Right lobe of liver (tissue), 6 donors: ENCODE measurements at regions not wholly inside any gene's neighbourhood (a gene's known extent, or its start where the extent isn't known, plus 50 kb on each side); places are given as distances from the start of the nearest gene placed in this dataset.

ENCODE experiments used
- ATAC-seq, 4 donors: fragments of 200-7000 bp; cut with Tn5 transposase; one replicate each; pipeline ENCODE4 v1.9.1; 2020; ENCODE audit warnings: mild to moderate bottlenecking in 4 of 4, moderate library complexity in 4 of 4
- DNase-seq, 3 donors: peaks; one replicate each; pipeline ENCODE4 v3.0.0-alpha.2; 2020
- H3K27ac ChIP-seq, 3 donors: fragments of 200-600 bp; one replicate each; pipeline ENCODE4 v1.8.0; 2022
- H3K27me3 ChIP-seq, 2 donors: fragments of 200-600 bp; one replicate each; pipeline ENCODE4 v1.8.0; 2022
- H3K36me3 ChIP-seq, 4 donors: fragments of 200-600 bp; sonication (generic) in 1 of 4; one replicate each; pipeline versions ENCODE4 v1.5.1 to v1.8.0; 2017 to 2022; ENCODE audit warnings: control low read depth in 1 of 4
- H3K4me1 ChIP-seq, 4 donors: fragments of 200-600 bp; sonication (generic) in 1 of 4; one replicate each; pipeline versions ENCODE4 v1.5.1 to v1.8.0; 2017 to 2022; ENCODE audit warnings: control low read depth in 1 of 4
- H3K4me3 ChIP-seq, 3 donors: fragments of 200-600 bp; one replicate each; pipeline ENCODE4 v1.8.0; 2022
- H3K9me3 ChIP-seq, 4 donors: fragments of 200-600 bp; sonication (generic) in 1 of 4; one replicate each; pipeline versions ENCODE4 v1.5.1 to v1.8.0; 2017 to 2022; ENCODE audit warnings: control low read depth in 1 of 4
- CTCF ChIP-seq, 4 donors: fragments of 200-600 bp in 3 of 4; fragments of 450-650 bp in 1 of 4; IDR thresholded peaks; one replicate each; pipeline versions ENCODE4 v1.5.1 to v1.8.0; 2016 to 2022; ENCODE audit warnings: antibody characterized with exemption in 4 of 4, mild to moderate bottlenecking in 2 of 4
- POLR2A ChIP-seq: fragments of 450-650 bp; IDR thresholded peaks from one replicate; pipeline ENCODE4 v1.6.1; 2017; ENCODE audit warnings: antibody characterized with exemption, mild to moderate bottlenecking
- WGBS: methylation state at CpG from one replicate; pipeline ENCODE4 v1.1.6; 2018; ENCODE audit warnings: low coverage, low lambda C conversion rate; ENCODE audit not compliant: insufficient coverage; ENCODE audit errors: missing lambda C conversion rate; 5-methylcytosine and 5-hydroxymethylcytosine counted together
- intact Hi-C, 2 donors: fragments of 100-400 bp; cut with DNase I; formaldehyde crosslinking; loops; one replicate each; pipeline versions ENCODE4 v1.11.2 to v1.14.1; 2022
- donor health status: DM: no; HTN: yes; CAD: no.
- donor health status: DM: no; HTN: no; CAD: no.
- donor health status: DM: no; HTN: no; CAD: no.
- donor health status: DM: no; HTN: yes; CAD: no.
- donor health status: DM: no; HTN: yes; CAD: no.

GRCh38 chrX:40278340-40279090, 180.8 kb upstream of the BCOR start:
- intact Hi-C loops = no loop called here
- H3K27ac ChIP-seq = no peak overlapping the region
- ATAC-seq = no peak

DNA sequence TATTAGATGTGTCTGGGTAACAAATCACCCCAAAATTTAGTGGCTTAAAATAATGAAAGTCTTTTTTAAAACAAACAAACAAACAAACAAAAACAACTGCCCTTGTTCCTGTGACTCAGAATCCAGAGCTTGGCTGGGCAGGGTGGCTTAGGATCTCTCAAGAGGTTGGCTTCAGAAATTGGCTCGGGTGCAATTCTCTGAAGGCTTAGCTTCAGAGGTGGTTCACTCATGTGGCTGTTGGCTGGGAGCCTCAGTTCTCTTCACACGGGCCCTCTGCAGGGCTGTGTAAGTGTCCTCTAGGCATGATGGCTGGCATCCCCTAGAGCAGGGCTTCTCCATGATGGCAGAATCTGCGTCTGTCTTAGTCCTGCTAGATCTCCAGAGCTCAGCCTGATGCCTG, 179.9 kb upstream of the BCOR start:
- DNase-seq = no peak
- no peaks in the 10 kb centered on the region for H3K9me3 ChIP-seq

More at GRCh38 chrX:40278340-40279090, 180.8 kb upstream of the BCOR start:
- WGBS = 67% methylated on average over 7 of the region's 10 CpGs
- H3K4me3 ChIP-seq = no peak overlapping the region
- no peaks in the 10 kb centered on the region for H3K36me3 ChIP-seq
- H3K27me3 ChIP-seq = no peaks in the 10 kb centered on the region
- TF ChIP-seq CTCF (IDR thresholded peaks at IDR 0.05) = no peak
- no peak for TF ChIP-seq POLR2A
- no peak for DNase-seq
- no peaks in the 10 kb centered on the region for H3K4me1 ChIP-seq
- no peaks in the 10 kb centered on the region for H3K9me3 ChIP-seq

GRCh38 chrX:40273356-40274050, 175.7 kb upstream of the BCOR start:
- 63% methylated on average over 9 of the region's 15 CpGs for WGBS
- Histone ChIP-seq H3K36me3 (no peaks in the 10 kb centered on the region), H3K27me3 (no peaks in the 10 kb centered on the region), H3K4me1 (no peaks in the 10 kb centered on the region), H3K27ac (no peak overlapping the region), H3K9me3 (no peaks in the 10 kb centered on the region), H3K4me3 (no peak overlapping the region)
- ATAC-seq = peak; percentile 39 to 79 (median 74)
- TF ChIP-seq POLR2A (no peak), CTCF (IDR thresholded peaks at IDR 0.05) (no peak)
- intact Hi-C loops = no loop called here
- DNase-seq = peak; percentile 35 to 55 (median 43)

More for the DNA sequence above, 179.9 kb upstream of the BCOR start:
- ATAC-seq = no peak
- Histone ChIP-seq H3K36me3 (no peaks in the 10 kb centered on the region), H3K27ac (no peak overlapping the region), H3K27me3 (no peaks in the 10 kb centered on the region), H3K4me1 (no peaks in the 10 kb centered on the region), H3K4me3 (no peak overlapping the region)
- intact Hi-C loops = no loop called here
- TF ChIP-seq CTCF (IDR thresholded peaks at IDR 0.05) = no peak
- TF ChIP-seq POLR2A = no peak
- 80% methylated on average over 1 of the region's 3 CpGs for WGBS

GRCh38 chrX:40272776-40273175, 175.0 kb upstream of the BCOR start:
- Histone ChIP-seq H3K27me3 (no peaks in the 10 kb centered on the region), H3K4me3 (no peak overlapping the region), H3K4me1 (no peaks in the 10 kb centered on the region), H3K27ac (no peak overlapping the region), H3K36me3 (no peaks in the 10 kb centered on the region), H3K9me3 (no peaks in the 10 kb centered on the region)
- 61% methylated on average over 6 of the region's 6 CpGs for WGBS
- no peak for TF ChIP-seq POLR2A
- DNase-seq (no peak), ATAC-seq (no peak)
- intact Hi-C loops = no loop called here

- WGBS = 60% methylated on average over 9 of the region's 9 CpGs
- Histone ChIP-seq H3K27ac (no peak overlapping the region), H3K4me3 (no peak overlapping the region), H3K9me3 (no peaks in the 10 kb centered on the region), H3K36me3 (no peaks in the 10 kb centered on the region), H3K27me3 (no peaks in the 10 kb centered on the region), H3K4me1 (no peaks in the 10 kb centered on the region)
- ATAC-seq (no peak), DNase-seq (no peak)
- TF ChIP-seq POLR2A (no peak), CTCF (IDR thresholded peaks at IDR 0.05) (no peak)
- intact Hi-C loops = no loop called here
These were observed 174.4 kb upstream of the BCOR start for GRCh38 chrX:40272141-40272540.
